ENCODE measurements at regions not wholly inside any gene's neighbourhood (a gene's known extent, or its start where the extent isn't known, plus 50 kb on each side); places are given as distances from the start of the nearest gene placed in this dataset.
"Not testable (repeated sequence)": the region's sequence is repeated elsewhere in the genome, so short reads cannot be mapped to it uniquely, and the experiment has no call there.

GRCh38 chr15:92825985-92826384, 74.1 kb upstream of the CHD2 start:
- DNase-seq (ENCODE audit: low read depth in 2 of 2), result no peak

- DNase-seq (ENCODE audit: low read depth in 2 of 2), result not testable (repeated sequence)
Observed at GRCh38 chr15:92827991-92828390, 72.1 kb upstream of the CHD2 start.

- DNase-seq (ENCODE audit: low read depth in 2 of 2), result no peak
Observed at GRCh38 chr15:92829875-92830274, 70.2 kb upstream of the CHD2 start.

- no peak for DNase-seq (ENCODE audit: low read depth in 2 of 2)
Observed at GRCh38 chr15:92831336-92831654, 68.8 kb upstream of the CHD2 start.

DNA sequence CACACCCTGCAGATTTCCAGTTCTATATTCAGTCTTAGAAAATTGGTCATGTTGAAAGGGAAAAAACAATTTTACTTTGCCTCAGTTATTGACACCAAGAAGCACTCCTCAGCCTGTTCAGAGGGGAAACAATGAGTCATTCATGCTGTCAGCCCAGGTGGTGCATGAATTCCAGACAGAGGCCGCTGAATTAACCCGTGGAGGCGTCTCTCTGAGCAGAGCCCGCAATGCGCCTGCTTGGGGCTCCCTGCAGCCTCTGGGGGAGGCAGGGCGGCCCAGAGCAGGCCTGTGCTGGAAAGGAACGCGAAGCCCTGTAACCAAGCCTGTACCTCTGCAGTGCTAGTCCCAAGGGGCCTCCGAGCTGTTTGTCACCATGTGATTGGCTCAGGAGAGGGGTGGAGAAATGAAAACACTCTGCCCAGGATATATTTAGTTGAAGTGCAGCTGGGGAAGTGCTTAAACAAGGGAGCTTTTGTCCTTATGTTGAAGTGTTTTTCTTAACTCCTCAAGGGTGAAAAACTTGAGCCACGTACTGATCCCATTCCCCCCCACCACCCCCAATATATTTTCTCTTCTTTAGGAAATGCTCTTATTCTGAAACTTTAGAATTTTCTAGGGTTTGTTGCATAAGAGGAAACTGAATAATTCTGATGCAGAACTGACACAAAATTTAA, 68.3 kb upstream of the CHD2 start:
- peak; percentile 74 to 77 for DNase-seq (ENCODE audit: low read depth in 2 of 2)

- DNase-seq (ENCODE audit: low read depth in 2 of 2), result no peak
Observed at GRCh38 chr15:92833106-92833433, 67.1 kb upstream of the CHD2 start.

- no peak for DNase-seq (ENCODE audit: low read depth in 2 of 2)
Observed at GRCh38 chr15:92833493-92834271, 66.4 kb upstream of the CHD2 start.

DNA sequence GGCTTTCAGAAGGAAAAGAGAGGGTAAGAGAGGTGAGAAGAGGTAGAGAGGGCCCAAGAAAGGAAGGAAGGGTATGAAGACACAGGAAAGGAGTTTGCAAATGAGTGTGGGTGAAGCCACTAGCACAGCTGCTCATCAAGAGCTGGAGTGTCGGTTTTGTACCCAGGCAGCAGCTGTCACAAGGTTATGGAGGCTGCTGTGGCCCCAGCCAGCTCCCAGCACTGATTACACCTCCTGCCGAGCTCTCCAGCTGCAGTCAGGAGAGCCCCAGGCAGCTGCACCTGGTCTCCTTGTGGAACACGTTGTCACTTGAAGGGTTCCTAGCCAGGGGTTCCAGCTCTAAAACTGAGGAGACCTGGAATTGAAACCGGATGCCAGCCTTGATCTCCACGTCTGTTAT, 60.4 kb upstream of the CHD2 start:
- DNase-seq (ENCODE audit: low read depth in 2 of 2), result no peak

GRCh38 chr15:92840149-92840548, 60.0 kb upstream of the CHD2 start:
- DNase-seq (ENCODE audit: low read depth in 2 of 2), result no peak

- DNase-seq (ENCODE audit: low read depth in 2 of 2), result no peak
Observed at GRCh38 chr15:92843326-92843725, 56.8 kb upstream of the CHD2 start.

- DNase-seq (ENCODE audit: low read depth in 2 of 2), result no peak
Observed at GRCh38 chr15:92843814-92844213, 56.3 kb upstream of the CHD2 start.

- DNase-seq (ENCODE audit: low read depth in 2 of 2), result no peak
Observed at GRCh38 chr15:92845126-92845508, 55.0 kb upstream of the CHD2 start.

DNA sequence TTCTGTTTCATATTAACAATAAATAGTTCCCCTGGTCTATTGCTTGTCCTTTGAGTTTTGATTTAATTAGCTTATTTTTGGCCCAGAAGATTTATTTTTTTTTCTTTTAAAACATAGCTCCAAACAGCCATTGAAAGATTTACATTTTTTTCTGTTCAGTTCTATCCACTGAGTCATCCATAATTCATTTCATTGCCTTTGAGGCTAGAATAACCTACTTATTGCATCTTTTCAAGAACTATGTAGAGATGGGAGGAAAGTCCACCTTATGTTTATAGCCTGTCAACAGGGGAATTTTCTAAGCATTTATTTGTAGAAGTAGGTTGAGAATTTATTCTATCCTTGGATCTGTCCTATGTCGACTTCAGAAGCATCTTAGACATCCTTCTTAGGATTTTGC, 53.4 kb upstream of the CHD2 start:
- no peak for DNase-seq (ENCODE audit: low read depth in 2 of 2)

DNA sequence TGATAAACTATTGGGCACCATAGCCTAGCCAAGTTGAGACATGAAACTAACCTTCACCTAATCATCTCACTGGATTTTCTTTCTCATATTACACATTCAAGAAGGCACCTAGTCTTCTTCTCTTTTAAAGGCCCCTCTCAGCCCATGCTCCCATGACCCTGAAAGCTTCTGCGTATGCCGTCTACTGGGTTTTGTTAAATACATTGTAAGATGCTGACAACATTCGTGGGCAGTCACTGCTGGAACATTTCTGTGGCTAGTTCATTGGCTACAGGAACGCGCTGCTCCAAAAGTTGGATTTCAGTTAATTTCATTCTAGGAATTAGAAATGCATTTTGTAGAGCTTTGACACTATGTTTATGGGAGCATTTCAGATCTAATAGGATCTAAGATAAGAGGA, 52.3 kb upstream of the CHD2 start:
- no peak for DNase-seq (ENCODE audit: low read depth in 2 of 2)

DNA sequence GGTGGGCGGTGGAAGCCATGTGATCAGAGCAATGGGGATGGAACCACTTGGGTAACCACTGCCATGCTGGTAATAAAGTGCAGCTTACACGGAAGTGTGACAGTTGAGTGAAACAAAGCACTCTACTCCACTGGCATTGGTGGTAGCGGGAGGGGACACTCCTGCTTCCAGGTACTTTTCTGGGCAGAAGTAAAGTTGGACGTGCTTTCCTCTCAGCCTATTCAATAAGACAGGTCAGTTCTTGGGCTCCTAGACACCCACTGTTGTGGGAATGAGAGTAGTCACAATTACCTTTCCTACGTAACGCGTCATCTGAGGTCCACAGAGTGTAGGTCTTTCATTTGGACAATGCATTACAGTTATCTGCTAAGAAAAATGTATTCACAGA, 51.7 kb upstream of the CHD2 start:
- DNase-seq (ENCODE audit: low read depth in 2 of 2), result no peak

DNA sequence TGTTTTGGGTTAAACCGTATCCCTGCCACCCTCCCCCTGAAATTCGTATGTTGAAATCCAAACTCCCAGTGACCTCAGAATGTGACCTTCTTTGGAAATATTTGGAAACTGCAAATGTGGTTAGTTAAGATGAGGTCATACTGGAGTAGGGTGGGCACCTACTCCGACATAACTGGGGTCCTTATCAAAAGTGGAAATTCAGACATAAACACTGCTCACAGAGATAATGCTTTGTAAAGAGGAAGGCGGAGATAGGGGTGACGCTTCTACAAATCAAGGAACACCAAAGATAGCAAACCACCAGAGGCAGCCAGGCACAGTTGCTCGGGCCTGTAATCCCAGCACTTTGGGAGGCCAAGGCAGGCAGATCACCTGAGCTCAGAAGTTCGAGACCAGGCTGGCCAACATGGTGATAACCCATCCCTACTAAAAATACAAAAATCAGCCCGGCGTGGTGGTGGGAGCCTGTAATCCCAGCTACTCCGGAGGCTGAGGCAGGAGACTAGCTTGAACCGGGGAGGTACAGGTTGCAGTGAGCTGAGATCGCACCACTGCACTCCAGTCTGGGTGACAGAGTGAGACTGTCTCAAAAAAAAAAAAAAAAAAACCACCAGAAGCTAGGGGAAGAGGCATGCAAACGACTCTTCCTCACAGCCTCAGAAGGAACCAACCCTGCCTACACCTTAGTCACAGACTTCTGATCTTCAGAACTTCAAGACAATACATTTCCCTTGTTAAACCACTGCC, 51.1 kb upstream of the CHD2 start:
- peak; percentile 1 to 4 for DNase-seq (ENCODE audit: low read depth in 2 of 2)

DNA sequence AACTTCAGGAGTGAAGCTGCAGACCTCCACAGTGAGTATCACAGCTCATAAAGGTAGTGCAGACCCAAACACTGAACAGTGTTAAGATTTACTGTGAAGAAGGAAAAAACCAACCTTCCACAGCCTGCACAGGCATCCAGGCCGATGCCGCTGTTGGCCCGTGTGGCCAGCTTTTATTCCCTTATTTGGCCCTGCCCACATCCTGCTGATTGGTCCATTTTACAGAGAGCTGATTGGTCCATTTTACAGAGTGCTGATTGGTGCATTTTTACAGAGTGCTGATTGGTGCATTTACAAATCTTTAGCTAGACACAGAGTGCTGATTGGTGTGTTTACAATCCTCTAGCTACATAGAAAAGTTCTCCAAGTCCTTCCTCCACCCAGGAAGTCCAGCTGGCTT, 49.9 kb upstream of the CHD2 start:
- DNase-seq (ENCODE audit: low read depth in 2 of 2), result not testable (repeated sequence)
